ENCODE measurements at regions not wholly inside any gene's neighbourhood (a gene's known extent, or its start where the extent isn't known, plus 50 kb on each side); places are given as distances from the start of the nearest gene placed in this dataset.

GRCh38 chr3:147640781-147641180 lies 231.6 kb downstream of the ZIC1 start:
- DNase-seq (ENCODE audit: low read depth): no peak
- H3K4me3 ChIP-seq (ENCODE audit: low read depth, low read length): no peak overlapping the region
- TF ChIP-seq CTCF (IDR thresholded peaks at IDR 0.05; ENCODE audit: insufficient read depth, low read depth, low read length, missing control alignments): no peak

GRCh38 chr3:147645761-147646160 lies 236.6 kb downstream of the ZIC1 start:
- no peak for DNase-seq (ENCODE audit: low read depth)
- H3K4me3 ChIP-seq (ENCODE audit: low read depth, low read length): no peak overlapping the region
- TF ChIP-seq CTCF (IDR thresholded peaks at IDR 0.05; ENCODE audit: insufficient read depth, low read depth, low read length, missing control alignments): no peak

GRCh38 chr3:147649475-147649874 lies 240.3 kb downstream of the ZIC1 start:
- no peak overlapping the region for H3K4me3 ChIP-seq (ENCODE audit: low read depth, low read length)
- no peak for TF ChIP-seq CTCF (IDR thresholded peaks at IDR 0.05; ENCODE audit: insufficient read depth, low read depth, low read length, missing control alignments)
- DNase-seq (ENCODE audit: low read depth): no peak

GRCh38 chr3:147651107-147651778 lies 242.1 kb downstream of the ZIC1 start:
- no peak overlapping the region for H3K4me3 ChIP-seq (ENCODE audit: low read depth, low read length)
- TF ChIP-seq CTCF (IDR thresholded peaks at IDR 0.05; ENCODE audit: insufficient read depth, low read depth, low read length, missing control alignments): no peak
- DNase-seq (ENCODE audit: low read depth): no peak

GRCh38 chr3:147652651-147653366 lies 243.6 kb downstream of the ZIC1 start:
- H3K4me3 ChIP-seq (ENCODE audit: low read depth, low read length): no peak overlapping the region
- no peak for TF ChIP-seq CTCF (IDR thresholded peaks at IDR 0.05; ENCODE audit: insufficient read depth, low read depth, low read length, missing control alignments)
- no peak for DNase-seq (ENCODE audit: low read depth)

- no peak for TF ChIP-seq CTCF (IDR thresholded peaks at IDR 0.05; ENCODE audit: insufficient read depth, low read depth, low read length, missing control alignments)
- H3K4me3 ChIP-seq (ENCODE audit: low read depth, low read length): no peak overlapping the region
- DNase-seq (ENCODE audit: low read depth): peak; percentile 4
Measured at GRCh38 chr3:147653367-147653923, 244.3 kb downstream of the ZIC1 start.

All from GM12865 (cell line).